Lower leg skin (tissue), 4 donors: ENCODE measurements at regions not wholly inside any gene's neighbourhood (a gene's known extent, or its start where the extent isn't known, plus 50 kb on each side); places are given as distances from the start of the nearest gene placed in this dataset.

ENCODE experiments used
- DNase-seq, 2 donors: peaks; one replicate each; pipeline ENCODE4 v3.0.0-alpha.2; 2019; ENCODE audit warnings: low spot score in 2 of 2
- H3K4me3 ChIP-seq: fragments of 200-600 bp; sonication (generic); 2 replicates; pipeline ENCODE4 v1.5.1; 2017; ENCODE audit warnings: mild to moderate bottlenecking, low read depth; ENCODE audit not compliant: poor library complexity, severe bottlenecking
- POLR2A ChIP-seq, 2 donors: fragments of 450-650 bp; IDR thresholded peaks; one replicate each; pipeline ENCODE4 v1.6.1; 2016 to 2017; ENCODE audit warnings: antibody characterized with exemption in 2 of 2, mild to moderate bottlenecking in 1 of 2, moderate library complexity in 1 of 2
- WGBS, 2 donors: methylation state at CpG; one replicate each; pipeline ENCODE4 v1.1.5; 2018; 5-methylcytosine and 5-hydroxymethylcytosine counted together
- intact Hi-C: fragments of 100-400 bp; cut with DNase I; formaldehyde crosslinking; loops from one replicate; pipeline ENCODE4 v1.15.0; 2023; ENCODE audit warnings: low total_unique reads
- TF ChIP-seq, protein P1 (sequence below), 3 donors: fragments of 450-650 bp; IDR thresholded peaks; one replicate each; pipeline ENCODE4 v1.5.1; 2016; ENCODE audit warnings: antibody characterized with exemption in 3 of 3, mild to moderate bottlenecking in 3 of 3, moderate library complexity in 2 of 3

DNA sequence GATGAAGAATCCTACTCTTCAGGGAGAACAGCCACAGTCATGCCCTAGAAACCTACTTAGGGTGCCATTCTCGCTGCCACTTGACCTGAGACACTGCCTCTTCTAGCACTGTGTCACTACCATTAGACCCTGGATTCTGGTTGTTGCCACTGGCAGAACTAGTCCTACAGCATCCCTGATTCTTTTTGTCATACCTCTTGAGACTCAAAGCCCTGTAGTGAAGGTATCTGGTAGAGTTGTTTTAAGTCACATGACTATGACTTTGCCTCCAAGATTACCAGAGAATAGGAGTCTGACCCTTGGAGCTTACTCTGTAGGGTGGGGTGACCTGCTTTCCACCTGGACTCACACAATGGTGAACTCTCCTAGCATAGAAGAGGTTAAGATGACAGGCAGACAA, 296.7 kb downstream of the TNS1 start:
- no peak for DNase-seq
- WGBS, 2 donors: 86 to 93% methylated on average over 1 of the region's 1 CpG
- TF ChIP-seq, protein P1, sequence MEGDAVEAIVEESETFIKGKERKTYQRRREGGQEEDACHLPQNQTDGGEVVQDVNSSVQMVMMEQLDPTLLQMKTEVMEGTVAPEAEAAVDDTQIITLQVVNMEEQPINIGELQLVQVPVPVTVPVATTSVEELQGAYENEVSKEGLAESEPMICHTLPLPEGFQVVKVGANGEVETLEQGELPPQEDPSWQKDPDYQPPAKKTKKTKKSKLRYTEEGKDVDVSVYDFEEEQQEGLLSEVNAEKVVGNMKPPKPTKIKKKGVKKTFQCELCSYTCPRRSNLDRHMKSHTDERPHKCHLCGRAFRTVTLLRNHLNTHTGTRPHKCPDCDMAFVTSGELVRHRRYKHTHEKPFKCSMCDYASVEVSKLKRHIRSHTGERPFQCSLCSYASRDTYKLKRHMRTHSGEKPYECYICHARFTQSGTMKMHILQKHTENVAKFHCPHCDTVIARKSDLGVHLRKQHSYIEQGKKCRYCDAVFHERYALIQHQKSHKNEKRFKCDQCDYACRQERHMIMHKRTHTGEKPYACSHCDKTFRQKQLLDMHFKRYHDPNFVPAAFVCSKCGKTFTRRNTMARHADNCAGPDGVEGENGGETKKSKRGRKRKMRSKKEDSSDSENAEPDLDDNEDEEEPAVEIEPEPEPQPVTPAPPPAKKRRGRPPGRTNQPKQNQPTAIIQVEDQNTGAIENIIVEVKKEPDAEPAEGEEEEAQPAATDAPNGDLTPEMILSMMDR (IDR thresholded peaks at IDR 0.05): no peak
- no peak for TF ChIP-seq POLR2A (IDR thresholded peaks at IDR 0.05)
- no peak overlapping the region for H3K4me3 ChIP-seq
- intact Hi-C loops: no loop called here

DNA sequence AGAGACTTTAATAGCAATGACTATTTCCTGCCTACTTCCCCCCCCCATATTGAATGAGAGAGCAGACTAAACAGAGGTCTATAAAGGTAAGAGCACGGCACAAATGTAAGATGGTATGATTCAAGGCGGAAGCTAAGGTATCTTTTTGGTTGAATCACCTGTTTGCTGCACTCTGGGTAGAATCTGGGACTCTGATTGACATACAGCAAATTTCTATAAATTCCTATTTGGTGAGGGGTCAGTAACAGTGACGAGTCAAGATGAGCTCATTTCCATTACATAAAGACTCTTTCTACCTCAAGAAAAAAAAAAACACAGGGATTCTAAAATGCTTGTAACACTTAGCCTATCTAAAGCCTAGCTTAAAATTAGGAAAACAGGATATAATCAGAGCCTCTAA, 297.3 kb downstream of the TNS1 start:
- WGBS, 2 donors: 64 to 67% methylated on average over 3 of the region's 3 CpGs
- intact Hi-C loops: no loop called here
- H3K4me3 ChIP-seq: no peak overlapping the region
- TF ChIP-seq, protein P1 (IDR thresholded peaks at IDR 0.05): no peak
- no peak for TF ChIP-seq POLR2A (IDR thresholded peaks at IDR 0.05)
- no peak for DNase-seq

DNA sequence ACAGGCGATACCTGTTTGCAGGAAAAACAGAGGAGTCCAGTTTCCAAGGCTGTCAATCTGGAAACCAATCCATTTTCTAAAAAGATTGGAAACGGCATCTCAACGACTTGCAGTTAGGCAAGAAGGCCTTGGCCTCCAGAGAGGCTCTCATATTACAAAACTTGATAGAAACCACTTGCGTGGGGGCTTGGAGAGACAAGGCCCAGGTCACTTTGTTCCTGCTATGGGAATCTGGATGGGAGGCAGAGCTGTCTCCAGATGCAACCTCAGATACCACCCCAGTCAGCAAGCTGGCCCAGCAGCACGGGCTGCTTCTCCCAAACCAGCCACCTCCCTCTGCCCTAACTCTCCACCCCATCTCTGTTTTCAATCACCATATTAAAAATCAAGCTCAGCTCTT, 298.8 kb downstream of the TNS1 start:
- no peak for TF ChIP-seq POLR2A (IDR thresholded peaks at IDR 0.05)
- TF ChIP-seq, protein P1 (IDR thresholded peaks at IDR 0.05): no peak
- intact Hi-C loops: no loop called here
- no peak overlapping the region for H3K4me3 ChIP-seq
- WGBS, 2 donors: 66 to 71% methylated on average over 5 of the region's 5 CpGs
- no peak for DNase-seq

DNA sequence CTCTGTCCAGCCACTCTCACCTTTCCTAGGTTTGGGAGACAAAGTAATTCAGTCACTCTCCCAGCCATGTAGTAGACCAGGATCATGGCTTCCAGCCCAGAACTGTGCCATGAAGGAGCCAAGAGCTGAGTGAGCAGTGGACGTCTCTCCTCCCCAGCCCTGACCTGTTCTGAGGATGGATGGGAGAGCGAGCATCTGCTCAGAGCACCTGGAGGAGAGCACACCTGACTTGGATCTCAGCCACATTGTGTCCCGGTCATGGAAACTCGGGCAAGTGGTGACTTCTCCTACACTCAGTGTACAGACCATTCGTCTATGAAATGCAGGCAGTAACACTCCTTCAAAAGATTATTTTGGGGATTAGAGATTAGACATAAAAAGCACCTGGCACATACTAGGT, 299.7 kb downstream of the TNS1 start:
- 34 to 74% methylated on average over 5 of the region's 5 CpGs for whole genome bisulfite sequencing, 2 donors
- DNase-seq: no peak
- H3K4me3 ChIP-seq: no peak overlapping the region
- TF ChIP-seq POLR2A (IDR thresholded peaks at IDR 0.05): no peak
- TF ChIP-seq, protein P1 (IDR thresholded peaks at IDR 0.05): no peak
- intact Hi-C loops: no loop called here

- no peak overlapping the region for H3K4me3 ChIP-seq
- TF ChIP-seq, protein P1 (IDR thresholded peaks at IDR 0.05): no peak
- TF ChIP-seq POLR2A (IDR thresholded peaks at IDR 0.05): no peak
- DNase-seq: no peak
- intact Hi-C loops: no loop called here
- 77 to 81% methylated on average over 5 of the region's 5 CpGs for WGBS, 2 donors
Observed at GRCh38 chr2:217701622-217702021, 301.2 kb downstream of the TNS1 start.

- intact Hi-C loops: no loop called here
- WGBS, 2 donors: 57 to 60% methylated on average over 3 of the region's 3 CpGs
- DNase-seq: no peak
Observed at GRCh38 chr2:217698691-217699090, 304.1 kb downstream of the TNS1 start.

More at GRCh38 chr2:217698691-217699090, 304.1 kb downstream of the TNS1 start:
- TF ChIP-seq, protein P1 (IDR thresholded peaks at IDR 0.05): no peak
- no peak for TF ChIP-seq POLR2A (IDR thresholded peaks at IDR 0.05)
- no peak overlapping the region for H3K4me3 ChIP-seq
